Ishikawa (cell line): ENCODE measurements at regions not wholly inside any gene's neighbourhood (a gene's known extent, or its start where the extent isn't known, plus 50 kb on each side); places are given as distances from the start of the nearest gene placed in this dataset.

Experiments used
- EP300 ChIP-seq: IDR thresholded peaks from 2 replicates; pipeline ENCODE4 v1.6.1; 2012; ENCODE audit warnings: borderline replicate concordance
- TAF1 ChIP-seq: IDR thresholded peaks from 2 replicates; pipeline ENCODE4 v1.6.1; 2012; ENCODE audit warnings: low read depth, mild to moderate bottlenecking
- TEAD4 ChIP-seq: IDR thresholded peaks from 2 replicates; pipeline ENCODE4 v1.6.1; 2012
- YY1 ChIP-seq: IDR thresholded peaks from 2 replicates; pipeline ENCODE4 v1.6.1; 2012; ENCODE audit warnings: low read depth
- TF ChIP-seq, protein P1 (sequence below): IDR thresholded peaks from 2 replicates; pipeline ENCODE4 v1.6.1; 2012; ENCODE audit warnings: low read depth, mild to moderate bottlenecking

DNA sequence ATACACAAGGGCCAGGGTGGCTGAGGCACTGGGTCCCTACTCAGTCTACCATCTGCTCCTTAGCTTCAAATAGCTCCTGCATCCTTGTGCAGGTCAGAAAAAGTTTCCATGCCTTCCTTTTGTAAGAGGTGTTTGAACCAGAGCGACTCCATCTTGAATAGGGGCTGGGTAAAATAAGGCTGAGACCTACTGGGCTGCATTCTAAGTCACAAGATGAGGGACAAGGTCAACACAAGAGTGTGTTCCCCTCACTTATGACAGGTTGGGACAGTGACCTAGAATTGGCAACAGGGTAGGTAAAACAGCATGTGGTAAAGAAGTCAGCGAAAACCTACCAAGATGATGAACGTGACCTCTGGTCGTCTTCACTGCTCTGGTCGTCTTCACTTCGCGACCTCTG is 120.5 kb downstream of the KCNK1 start:
- TF ChIP-seq YY1 (no peak), EP300 (no peak), TAF1 (no peak), TEAD4 (no peak)
- TF ChIP-seq, protein P1, sequence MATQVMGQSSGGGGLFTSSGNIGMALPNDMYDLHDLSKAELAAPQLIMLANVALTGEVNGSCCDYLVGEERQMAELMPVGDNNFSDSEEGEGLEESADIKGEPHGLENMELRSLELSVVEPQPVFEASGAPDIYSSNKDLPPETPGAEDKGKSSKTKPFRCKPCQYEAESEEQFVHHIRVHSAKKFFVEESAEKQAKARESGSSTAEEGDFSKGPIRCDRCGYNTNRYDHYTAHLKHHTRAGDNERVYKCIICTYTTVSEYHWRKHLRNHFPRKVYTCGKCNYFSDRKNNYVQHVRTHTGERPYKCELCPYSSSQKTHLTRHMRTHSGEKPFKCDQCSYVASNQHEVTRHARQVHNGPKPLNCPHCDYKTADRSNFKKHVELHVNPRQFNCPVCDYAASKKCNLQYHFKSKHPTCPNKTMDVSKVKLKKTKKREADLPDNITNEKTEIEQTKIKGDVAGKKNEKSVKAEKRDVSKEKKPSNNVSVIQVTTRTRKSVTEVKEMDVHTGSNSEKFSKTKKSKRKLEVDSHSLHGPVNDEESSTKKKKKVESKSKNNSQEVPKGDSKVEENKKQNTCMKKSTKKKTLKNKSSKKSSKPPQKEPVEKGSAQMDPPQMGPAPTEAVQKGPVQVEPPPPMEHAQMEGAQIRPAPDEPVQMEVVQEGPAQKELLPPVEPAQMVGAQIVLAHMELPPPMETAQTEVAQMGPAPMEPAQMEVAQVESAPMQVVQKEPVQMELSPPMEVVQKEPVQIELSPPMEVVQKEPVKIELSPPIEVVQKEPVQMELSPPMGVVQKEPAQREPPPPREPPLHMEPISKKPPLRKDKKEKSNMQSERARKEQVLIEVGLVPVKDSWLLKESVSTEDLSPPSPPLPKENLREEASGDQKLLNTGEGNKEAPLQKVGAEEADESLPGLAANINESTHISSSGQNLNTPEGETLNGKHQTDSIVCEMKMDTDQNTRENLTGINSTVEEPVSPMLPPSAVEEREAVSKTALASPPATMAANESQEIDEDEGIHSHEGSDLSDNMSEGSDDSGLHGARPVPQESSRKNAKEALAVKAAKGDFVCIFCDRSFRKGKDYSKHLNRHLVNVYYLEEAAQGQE = no peak
